PC-3 (cell line): ENCODE measurements at regions not wholly inside any gene's neighbourhood (a gene's known extent, or its start where the extent isn't known, plus 50 kb on each side); places are given as distances from the start of the nearest gene placed in this dataset.
"Not testable (repeated sequence)": the region's sequence is repeated elsewhere in the genome, so short reads cannot be mapped to it uniquely, and the experiment has no call there.

Source experiments
- EZH2 ChIP-seq: fragments of 300-600 bp; sonication (generic); IDR thresholded peaks from one replicate; pipeline ENCODE4 v1.6.1; 2017; ENCODE audit warnings: antibody characterized with exemption, mild to moderate bottlenecking, low read length; ENCODE audit not compliant: unreplicated experiment
- EZH2phosphoT487 ChIP-seq: fragments of 300-600 bp; sonication (generic); IDR thresholded peaks from 2 replicates; pipeline ENCODE4 v1.6.1; 2018; ENCODE audit warnings: mild to moderate bottlenecking, antibody characterized with exemption, low read length, borderline replicate concordance
- TF ChIP-seq, protein P1 (sequence below): fragments of 300-600 bp; sonication (generic); conservative IDR thresholded peaks from 2 replicates; pipeline ENCODE4 v1.5.1; 2017; ENCODE audit warnings: antibody characterized with exemption, low read depth, mild to moderate bottlenecking, low read length

- TF ChIP-seq, protein P1, sequence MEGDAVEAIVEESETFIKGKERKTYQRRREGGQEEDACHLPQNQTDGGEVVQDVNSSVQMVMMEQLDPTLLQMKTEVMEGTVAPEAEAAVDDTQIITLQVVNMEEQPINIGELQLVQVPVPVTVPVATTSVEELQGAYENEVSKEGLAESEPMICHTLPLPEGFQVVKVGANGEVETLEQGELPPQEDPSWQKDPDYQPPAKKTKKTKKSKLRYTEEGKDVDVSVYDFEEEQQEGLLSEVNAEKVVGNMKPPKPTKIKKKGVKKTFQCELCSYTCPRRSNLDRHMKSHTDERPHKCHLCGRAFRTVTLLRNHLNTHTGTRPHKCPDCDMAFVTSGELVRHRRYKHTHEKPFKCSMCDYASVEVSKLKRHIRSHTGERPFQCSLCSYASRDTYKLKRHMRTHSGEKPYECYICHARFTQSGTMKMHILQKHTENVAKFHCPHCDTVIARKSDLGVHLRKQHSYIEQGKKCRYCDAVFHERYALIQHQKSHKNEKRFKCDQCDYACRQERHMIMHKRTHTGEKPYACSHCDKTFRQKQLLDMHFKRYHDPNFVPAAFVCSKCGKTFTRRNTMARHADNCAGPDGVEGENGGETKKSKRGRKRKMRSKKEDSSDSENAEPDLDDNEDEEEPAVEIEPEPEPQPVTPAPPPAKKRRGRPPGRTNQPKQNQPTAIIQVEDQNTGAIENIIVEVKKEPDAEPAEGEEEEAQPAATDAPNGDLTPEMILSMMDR = not testable (repeated sequence)
- TF ChIP-seq EZH2, EZH2phosphoT487: not testable (repeated sequence)
Measured at GRCh38 chr13:46467694-46468093, 80.6 kb upstream of the RUBCNL start.
